ENCODE measurements at regions not wholly inside any gene's neighbourhood (a gene's known extent, or its start where the extent isn't known, plus 50 kb on each side); places are given as distances from the start of the nearest gene placed in this dataset.
"Not testable (repeated sequence)": the region's sequence is repeated elsewhere in the genome, so short reads cannot be mapped to it uniquely, and the experiment has no call there.

GRCh38 chr13:110046811-110047210, 260.1 kb downstream of the COL4A1 start:
- no peak for DNase-seq (ENCODE audit: low spot score)
- in situ Hi-C loops (cut with HindIII; ENCODE audit: low sequenced_read_pairs) = no loop called here

GRCh38 chr13:110045919-110046318, 259.5 kb upstream of the IRS2 start:
- no peak for DNase-seq (ENCODE audit: low spot score)

GRCh38 chr13:110045202-110045601, 258.8 kb upstream of the IRS2 start:
- in situ Hi-C loops (cut with HindIII; ENCODE audit: low sequenced_read_pairs) = no loop called here
- DNase-seq (ENCODE audit: low spot score) = no peak

More at GRCh38 chr13:110045919-110046318, 259.5 kb upstream of the IRS2 start:
- in situ Hi-C loops (cut with HindIII; ENCODE audit: low sequenced_read_pairs) = no loop called here

GRCh38 chr13:110044551-110045111, 258.2 kb upstream of the IRS2 start:
- no peak for DNase-seq (ENCODE audit: low spot score)
- in situ Hi-C loops (cut with HindIII; ENCODE audit: low sequenced_read_pairs) = no loop called here

- DNase-seq (ENCODE audit: low spot score) = no peak
- in situ Hi-C loops (cut with HindIII; ENCODE audit: low sequenced_read_pairs) = no loop called here
Measured at GRCh38 chr13:110042253-110042950, 256.0 kb upstream of the IRS2 start.

GRCh38 chr13:110041638-110042037, 255.3 kb upstream of the IRS2 start:
- in situ Hi-C loops (cut with HindIII; ENCODE audit: low sequenced_read_pairs); DNase-seq (ENCODE audit: low spot score): not testable (repeated sequence)

GRCh38 chr13:110037925-110038573, 251.7 kb upstream of the IRS2 start:
- DNase-seq (ENCODE audit: low spot score) = no peak
- in situ Hi-C loops (cut with HindIII; ENCODE audit: low sequenced_read_pairs) = no loop called here

- DNase-seq (ENCODE audit: low spot score) = no peak
- in situ Hi-C loops (cut with HindIII; ENCODE audit: low sequenced_read_pairs) = no loop called here
Measured at GRCh38 chr13:110036060-110036459, 249.7 kb upstream of the IRS2 start.

- in situ Hi-C loops (cut with HindIII; ENCODE audit: low sequenced_read_pairs) = no loop called here
- DNase-seq (ENCODE audit: low spot score) = no peak
Measured at GRCh38 chr13:110034031-110034549, 247.7 kb upstream of the IRS2 start.

- no peak for DNase-seq (ENCODE audit: low spot score)
- in situ Hi-C loops (cut with HindIII; ENCODE audit: low sequenced_read_pairs) = no loop called here
Measured at GRCh38 chr13:110032969-110033368, 246.6 kb upstream of the IRS2 start.

- in situ Hi-C loops (cut with HindIII; ENCODE audit: low sequenced_read_pairs) = no loop called here
- DNase-seq (ENCODE audit: low spot score) = no peak
Measured at GRCh38 chr13:110030394-110030928, 244.1 kb upstream of the IRS2 start.

- in situ Hi-C loops (cut with HindIII; ENCODE audit: low sequenced_read_pairs) = no loop called here
- DNase-seq (ENCODE audit: low spot score) = no peak
Measured at GRCh38 chr13:110028838-110029621, 242.6 kb upstream of the IRS2 start.

- in situ Hi-C loops (cut with HindIII; ENCODE audit: low sequenced_read_pairs) = no loop called here
- no peak for DNase-seq (ENCODE audit: low spot score)
Measured at GRCh38 chr13:110028311-110028710, 241.9 kb upstream of the IRS2 start.

GRCh38 chr13:110027470-110028240, 241.3 kb upstream of the IRS2 start:
- no peak for DNase-seq (ENCODE audit: low spot score)
- in situ Hi-C loops (cut with HindIII; ENCODE audit: low sequenced_read_pairs) = no loop called here

- in situ Hi-C loops (cut with HindIII; ENCODE audit: low sequenced_read_pairs) = no loop called here
- no peak for DNase-seq (ENCODE audit: low spot score)
Measured at GRCh38 chr13:110024645-110024980, 238.2 kb upstream of the IRS2 start.

- no peak for DNase-seq (ENCODE audit: low spot score)
- in situ Hi-C loops (cut with HindIII; ENCODE audit: low sequenced_read_pairs) = no loop called here
Measured at GRCh38 chr13:110023729-110024644, 237.6 kb upstream of the IRS2 start.

- no peak for DNase-seq (ENCODE audit: low spot score)
- in situ Hi-C loops (cut with HindIII; ENCODE audit: low sequenced_read_pairs) = no loop called here
Measured at GRCh38 chr13:110018009-110018408, 231.6 kb upstream of the IRS2 start.

GRCh38 chr13:110017379-110017778, 231.0 kb upstream of the IRS2 start:
- DNase-seq (ENCODE audit: low spot score) = no peak
- in situ Hi-C loops (cut with HindIII; ENCODE audit: low sequenced_read_pairs) = no loop called here
